DND-41 (cell line): ENCODE measurements at regions not wholly inside any gene's neighbourhood (a gene's known extent, or its start where the extent isn't known, plus 50 kb on each side); places are given as distances from the start of the nearest gene placed in this dataset.
"Not testable (repeated sequence)": the region's sequence is repeated elsewhere in the genome, so short reads cannot be mapped to it uniquely, and the experiment has no call there.

Source experiments
- ATAC-seq: fragments of 200-7000 bp; cut with Tn5 transposase; 3 replicates; pipeline ENCODE4 v1.9.1; 2021; ENCODE audit warnings: low read depth; ENCODE audit not compliant: insufficient read depth
- DNase-seq: peaks from one replicate; pipeline ENCODE4 v3.0.0-alpha.2; 2020
- H2AFZ ChIP-seq: 2 replicates; pipeline ENCODE4 v1.6.0; 2012; ENCODE audit warnings: low read depth, low read length
- H3K27ac ChIP-seq: 2 replicates; pipeline ENCODE4 v1.5.1; 2012; ENCODE audit warnings: low read length, inconsistent platforms
- H3K27me3 ChIP-seq: fragments of 200-600 bp; sonication (generic); 2 replicates; pipeline ENCODE4 v1.6.0; 2012; ENCODE audit warnings: low read length, mild to moderate bottlenecking, inconsistent platforms; ENCODE audit not compliant: insufficient read depth, poor library complexity
- H3K36me3 ChIP-seq: 2 replicates; pipeline ENCODE4 v1.5.1; 2012; ENCODE audit warnings: low read length, inconsistent platforms; ENCODE audit not compliant: insufficient read depth
- H3K4me1 ChIP-seq: 2 replicates; pipeline ENCODE4 v1.5.1; 2012; ENCODE audit warnings: mild to moderate bottlenecking, low read length; ENCODE audit not compliant: insufficient read depth
- H3K4me2 ChIP-seq: 2 replicates; pipeline ENCODE4 v1.6.0; 2012; ENCODE audit warnings: mild to moderate bottlenecking, moderate library complexity, low read length, inconsistent platforms; ENCODE audit not compliant: insufficient read depth
- H3K4me3 ChIP-seq, 2 experiments: fragments of 200-600 bp in 1 of 2; shearing (Covaris generic) in 1 of 2; 2 replicates each; pipeline ENCODE4 v1.5.1; 2012 to 2016; ENCODE audit warnings: inconsistent platforms in 2 of 2, low read length in 2 of 2, mild to moderate bottlenecking in 2 of 2, low read depth in 1 of 2, moderate library complexity in 1 of 2
- H3K79me2 ChIP-seq: 2 replicates; pipeline ENCODE4 v1.6.0; 2012; ENCODE audit warnings: low read length, inconsistent platforms; ENCODE audit not compliant: insufficient read depth
- H3K9ac ChIP-seq: 2 replicates; pipeline ENCODE4 v1.6.0; 2012; ENCODE audit warnings: low read depth, mild to moderate bottlenecking, inconsistent platforms, low read length, moderate library complexity
- H3K9me3 ChIP-seq: 2 replicates; pipeline ENCODE4 v1.5.1; 2012; ENCODE audit warnings: low read length, moderate library complexity, mild to moderate bottlenecking, inconsistent platforms; ENCODE audit not compliant: insufficient read depth, severe bottlenecking
- H4K20me1 ChIP-seq: 2 replicates; pipeline ENCODE4 v1.6.0; 2012; ENCODE audit warnings: low read length; ENCODE audit not compliant: insufficient read depth
- EZH2 ChIP-seq: IDR thresholded peaks from 3 replicates; pipeline ENCODE4 v1.6.1; 2012; ENCODE audit warnings: borderline replicate concordance, low read depth, mild to moderate bottlenecking, moderate library complexity, low read length, inconsistent platforms; ENCODE audit not compliant: severe bottlenecking
- TF ChIP-seq, protein P1 (sequence below): IDR thresholded peaks from 2 replicates; pipeline ENCODE4 v1.5.1; 2012; ENCODE audit warnings: borderline replicate concordance, low read length, moderate library complexity, mild to moderate bottlenecking; ENCODE audit not compliant: poor library complexity, severe bottlenecking; ENCODE audit errors: extremely low read depth

DNA sequence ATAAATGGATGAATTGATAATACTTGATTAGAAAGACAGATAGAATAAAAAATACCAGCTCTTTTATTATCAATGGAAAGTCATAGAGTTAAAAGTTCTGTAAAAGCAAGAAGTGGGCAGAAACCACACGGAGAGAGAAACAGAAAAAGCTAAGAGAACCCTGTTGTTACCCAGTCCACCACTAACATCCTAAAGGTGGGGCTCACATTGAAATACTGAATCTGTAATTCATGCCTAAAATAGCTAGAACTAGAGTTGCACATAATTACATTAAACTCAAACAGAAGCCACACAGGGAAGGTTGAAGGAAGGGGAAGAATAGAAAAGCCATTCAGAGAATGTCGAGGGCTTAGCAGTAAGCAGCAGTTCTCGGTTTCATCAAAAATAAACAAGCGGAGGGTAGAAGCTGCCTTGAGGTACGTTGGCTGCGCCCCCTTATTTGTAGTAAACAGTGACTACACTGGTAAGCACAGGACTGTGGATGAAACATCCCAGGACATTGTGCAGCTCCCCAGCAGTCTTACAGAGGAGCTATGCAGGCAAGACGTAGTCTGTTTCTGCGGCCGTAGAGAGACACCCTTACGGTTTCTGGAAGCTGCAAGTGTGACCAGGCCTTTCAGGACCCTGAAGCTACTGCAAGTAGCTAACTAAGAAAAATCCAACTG is 1247.0 kb upstream of the GYPC start:
- TF ChIP-seq, protein P1, sequence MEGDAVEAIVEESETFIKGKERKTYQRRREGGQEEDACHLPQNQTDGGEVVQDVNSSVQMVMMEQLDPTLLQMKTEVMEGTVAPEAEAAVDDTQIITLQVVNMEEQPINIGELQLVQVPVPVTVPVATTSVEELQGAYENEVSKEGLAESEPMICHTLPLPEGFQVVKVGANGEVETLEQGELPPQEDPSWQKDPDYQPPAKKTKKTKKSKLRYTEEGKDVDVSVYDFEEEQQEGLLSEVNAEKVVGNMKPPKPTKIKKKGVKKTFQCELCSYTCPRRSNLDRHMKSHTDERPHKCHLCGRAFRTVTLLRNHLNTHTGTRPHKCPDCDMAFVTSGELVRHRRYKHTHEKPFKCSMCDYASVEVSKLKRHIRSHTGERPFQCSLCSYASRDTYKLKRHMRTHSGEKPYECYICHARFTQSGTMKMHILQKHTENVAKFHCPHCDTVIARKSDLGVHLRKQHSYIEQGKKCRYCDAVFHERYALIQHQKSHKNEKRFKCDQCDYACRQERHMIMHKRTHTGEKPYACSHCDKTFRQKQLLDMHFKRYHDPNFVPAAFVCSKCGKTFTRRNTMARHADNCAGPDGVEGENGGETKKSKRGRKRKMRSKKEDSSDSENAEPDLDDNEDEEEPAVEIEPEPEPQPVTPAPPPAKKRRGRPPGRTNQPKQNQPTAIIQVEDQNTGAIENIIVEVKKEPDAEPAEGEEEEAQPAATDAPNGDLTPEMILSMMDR: no peak
- TF ChIP-seq EZH2: no peak
- no peak overlapping the region for H3K9ac ChIP-seq
- H3K4me1 ChIP-seq: no peaks in the 10 kb centered on the region
- no peaks in the 10 kb centered on the region for H3K36me3 ChIP-seq
- H3K4me3 ChIP-seq: no peak overlapping the region
- H3K4me2 ChIP-seq: no peak overlapping the region
- H3K9me3 ChIP-seq: no peaks in the 10 kb centered on the region
- H4K20me1 ChIP-seq: no peaks in the 10 kb centered on the region
- no peak overlapping the region for H3K27ac ChIP-seq
- H3K27me3 ChIP-seq: no peaks in the 10 kb centered on the region
- DNase-seq (no peak), ATAC-seq (no peak)
- H3K79me2 ChIP-seq: no peaks in the 10 kb centered on the region
- H2AFZ ChIP-seq: no peak overlapping the region

DNA sequence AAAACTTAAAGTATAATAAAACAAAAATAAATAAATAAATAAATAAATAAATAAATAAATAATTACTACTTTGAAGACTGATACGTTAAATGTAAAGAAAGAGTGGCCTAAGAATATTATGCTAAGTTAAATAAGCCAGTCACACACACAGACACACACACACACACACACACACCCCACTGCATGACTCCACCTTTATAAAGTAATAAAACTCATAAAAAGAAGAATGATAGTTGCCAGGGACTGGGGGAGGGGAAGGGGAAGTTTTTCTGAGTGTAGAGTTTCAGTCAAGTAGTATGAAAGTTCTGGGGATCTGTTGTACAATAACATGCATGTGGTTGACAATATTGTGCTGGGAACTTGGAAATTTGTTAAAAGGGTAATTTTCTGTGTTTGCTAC is 1237.5 kb upstream of the GYPC start:
- H2AFZ ChIP-seq: no peak overlapping the region
- H3K9ac ChIP-seq: no peak overlapping the region
- no peak overlapping the region for H3K4me2 ChIP-seq
- no peaks in the 10 kb centered on the region for H3K79me2 ChIP-seq
- DNase-seq (no peak), ATAC-seq (no peak)
- H3K9me3 ChIP-seq: no peaks in the 10 kb centered on the region
- no peaks in the 10 kb centered on the region for H3K36me3 ChIP-seq
- TF ChIP-seq, protein P1: no peak
- TF ChIP-seq EZH2: no peak
- H4K20me1 ChIP-seq: no peaks in the 10 kb centered on the region
- H3K27ac ChIP-seq: no peak overlapping the region
- no peaks in the 10 kb centered on the region for H3K27me3 ChIP-seq
- H3K4me1 ChIP-seq: no peaks in the 10 kb centered on the region
- H3K4me3 ChIP-seq: no peak overlapping the region

DNA sequence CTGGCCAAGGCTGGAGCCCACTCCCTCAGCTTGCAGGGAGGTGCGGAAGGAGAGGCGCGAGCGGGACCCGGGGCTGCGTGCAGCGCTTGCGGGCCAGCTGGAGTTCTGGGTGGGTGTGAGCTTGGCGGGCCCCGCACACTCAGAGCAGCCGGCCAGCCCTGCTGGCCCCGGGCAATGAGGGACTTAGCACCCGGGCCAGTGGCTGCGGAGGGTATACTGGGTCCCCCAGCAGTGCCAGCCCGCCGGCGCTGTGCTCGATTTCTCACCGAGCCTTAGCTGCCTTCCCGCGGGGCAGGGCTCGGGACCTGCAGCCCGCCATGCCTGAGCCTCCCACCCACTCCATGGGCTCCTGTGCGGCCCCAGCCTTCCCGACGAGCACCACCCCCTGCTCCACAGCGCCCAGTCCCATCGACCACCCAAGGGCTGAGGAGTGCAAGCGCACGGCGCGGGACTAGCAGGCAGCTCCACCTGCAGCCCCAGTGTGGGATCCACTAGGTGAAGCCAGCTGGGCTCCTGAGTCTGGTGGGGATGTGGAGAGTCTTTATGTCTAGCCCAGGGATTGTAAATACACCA is 1233.7 kb upstream of the GYPC start:
- not testable (repeated sequence) for H3K4me3 ChIP-seq, H2AFZ ChIP-seq

DNA sequence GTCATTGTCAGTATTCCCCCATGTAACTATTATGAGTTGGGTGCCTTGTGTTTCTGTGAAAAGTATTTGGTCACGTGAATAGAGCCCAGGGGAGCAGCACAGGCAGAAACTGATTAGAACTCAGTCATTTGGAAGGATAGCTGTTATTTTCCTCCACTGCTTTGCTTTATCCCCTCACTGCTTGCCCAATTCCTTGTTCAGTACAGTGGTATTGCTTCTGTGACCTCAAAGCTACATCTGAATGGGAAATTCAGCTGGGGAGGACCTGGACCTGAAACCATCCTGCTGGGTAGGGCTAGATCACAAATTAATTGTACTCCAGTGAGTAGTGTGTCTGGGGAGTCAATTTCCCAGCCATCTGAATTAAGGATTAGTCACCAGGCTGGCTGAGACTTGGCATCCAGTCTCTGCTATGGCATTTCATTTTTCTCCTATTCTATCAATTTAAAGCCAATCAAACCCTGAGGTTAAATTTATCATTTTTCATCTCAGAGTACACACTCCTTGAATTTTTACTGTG is 1231.6 kb upstream of the GYPC start:
- no peak overlapping the region for H3K9ac ChIP-seq
- no peaks in the 10 kb centered on the region for H3K4me1 ChIP-seq
- no peak overlapping the region for H2AFZ ChIP-seq
- H3K36me3 ChIP-seq: no peaks in the 10 kb centered on the region
- DNase-seq (no peak), ATAC-seq (no peak)
- H3K27ac ChIP-seq: no peak overlapping the region
- H3K27me3 ChIP-seq: no peaks in the 10 kb centered on the region
- no peak overlapping the region for H3K4me2 ChIP-seq
- TF ChIP-seq, protein P1: no peak
- TF ChIP-seq EZH2: no peak
- no peaks in the 10 kb centered on the region for H4K20me1 ChIP-seq
- no peaks in the 10 kb centered on the region for H3K9me3 ChIP-seq
- no peaks in the 10 kb centered on the region for H3K79me2 ChIP-seq
- no peak overlapping the region for H3K4me3 ChIP-seq

More for the DNA sequence above, 1233.7 kb upstream of the GYPC start:
- H3K4me1 ChIP-seq, H3K27me3 ChIP-seq, H3K27ac ChIP-seq, ATAC-seq, H3K4me2 ChIP-seq, H4K20me1 ChIP-seq, H3K9ac ChIP-seq, H3K79me2 ChIP-seq, H3K9me3 ChIP-seq, H3K36me3 ChIP-seq, DNase-seq: not testable (repeated sequence)
